HFF-Myc (cell line): ENCODE measurements at regions not wholly inside any gene's neighbourhood (a gene's known extent, or its start where the extent isn't known, plus 50 kb on each side); places are given as distances from the start of the nearest gene placed in this dataset.

Experiments used
- DNase-seq: peaks from one replicate; pipeline ENCODE4 v3.0.0-alpha.2; 2011; ENCODE audit warnings: low read depth; ENCODE audit errors: extremely low read depth
- H3K4me3 ChIP-seq: replicated peaks from 2 replicates; pipeline ENCODE4 v1.5.1; 2011; ENCODE audit warnings: low read depth, mild to moderate bottlenecking, control low read depth, low read length
- TF ChIP-seq, protein P1 (sequence below): IDR thresholded peaks from 2 replicates; pipeline ENCODE4 v1.5.1; 2012; ENCODE audit warnings: mild to moderate bottlenecking, low read depth, low read length, control low read depth; ENCODE audit errors: missing control alignments

- TF ChIP-seq, protein P1, sequence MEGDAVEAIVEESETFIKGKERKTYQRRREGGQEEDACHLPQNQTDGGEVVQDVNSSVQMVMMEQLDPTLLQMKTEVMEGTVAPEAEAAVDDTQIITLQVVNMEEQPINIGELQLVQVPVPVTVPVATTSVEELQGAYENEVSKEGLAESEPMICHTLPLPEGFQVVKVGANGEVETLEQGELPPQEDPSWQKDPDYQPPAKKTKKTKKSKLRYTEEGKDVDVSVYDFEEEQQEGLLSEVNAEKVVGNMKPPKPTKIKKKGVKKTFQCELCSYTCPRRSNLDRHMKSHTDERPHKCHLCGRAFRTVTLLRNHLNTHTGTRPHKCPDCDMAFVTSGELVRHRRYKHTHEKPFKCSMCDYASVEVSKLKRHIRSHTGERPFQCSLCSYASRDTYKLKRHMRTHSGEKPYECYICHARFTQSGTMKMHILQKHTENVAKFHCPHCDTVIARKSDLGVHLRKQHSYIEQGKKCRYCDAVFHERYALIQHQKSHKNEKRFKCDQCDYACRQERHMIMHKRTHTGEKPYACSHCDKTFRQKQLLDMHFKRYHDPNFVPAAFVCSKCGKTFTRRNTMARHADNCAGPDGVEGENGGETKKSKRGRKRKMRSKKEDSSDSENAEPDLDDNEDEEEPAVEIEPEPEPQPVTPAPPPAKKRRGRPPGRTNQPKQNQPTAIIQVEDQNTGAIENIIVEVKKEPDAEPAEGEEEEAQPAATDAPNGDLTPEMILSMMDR, result no peak
- no peak overlapping the region for H3K4me3 ChIP-seq
- no peak for DNase-seq
Observed at GRCh38 chr7:156026076-156026600, 213.9 kb upstream of the SHH start.

DNA sequence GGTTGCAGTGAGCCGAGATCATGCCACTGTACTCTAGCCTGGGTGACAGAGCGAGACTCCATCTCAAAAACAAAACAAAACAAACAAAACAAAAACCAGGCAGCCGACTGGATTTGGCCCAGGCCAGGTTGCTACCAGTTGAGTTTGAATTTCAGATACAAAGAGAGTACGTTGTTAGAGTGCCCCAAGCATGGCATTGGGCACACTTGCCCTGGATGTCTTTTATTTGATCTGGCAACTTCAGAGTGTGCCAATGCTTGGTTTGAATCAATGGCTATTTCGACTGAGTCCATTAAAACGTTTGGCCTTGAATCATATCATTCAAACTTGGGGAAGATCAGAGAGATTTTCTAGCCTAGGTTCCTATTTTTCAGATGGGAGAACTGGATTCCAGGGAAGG lies 213.4 kb upstream of the SHH start:
- DNase-seq, result no peak
- no peak overlapping the region for H3K4me3 ChIP-seq
- TF ChIP-seq, protein P1, result no peak

DNA sequence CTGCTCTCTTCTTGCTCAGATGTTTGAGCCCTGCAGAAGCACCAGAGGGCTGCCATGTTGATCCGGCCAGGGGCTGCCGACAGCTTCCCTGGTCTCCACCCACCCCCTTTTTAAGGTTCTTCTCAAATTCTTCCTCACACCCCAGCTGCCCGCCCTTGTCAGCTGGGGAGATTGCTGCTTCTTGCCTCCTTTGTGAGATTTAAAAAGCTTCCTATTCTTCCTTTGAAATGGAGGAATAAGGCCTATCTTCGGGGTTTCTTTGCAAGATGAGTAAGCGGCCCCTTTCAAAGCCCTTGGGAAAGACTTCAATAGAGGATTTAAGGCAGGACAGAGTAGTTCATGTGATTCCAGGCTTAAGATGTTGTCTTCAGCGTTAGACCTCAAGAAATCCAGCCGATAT lies 211.9 kb upstream of the SHH start:
- no peak for DNase-seq
- no peak overlapping the region for H3K4me3 ChIP-seq
- TF ChIP-seq, protein P1, result no peak

DNA sequence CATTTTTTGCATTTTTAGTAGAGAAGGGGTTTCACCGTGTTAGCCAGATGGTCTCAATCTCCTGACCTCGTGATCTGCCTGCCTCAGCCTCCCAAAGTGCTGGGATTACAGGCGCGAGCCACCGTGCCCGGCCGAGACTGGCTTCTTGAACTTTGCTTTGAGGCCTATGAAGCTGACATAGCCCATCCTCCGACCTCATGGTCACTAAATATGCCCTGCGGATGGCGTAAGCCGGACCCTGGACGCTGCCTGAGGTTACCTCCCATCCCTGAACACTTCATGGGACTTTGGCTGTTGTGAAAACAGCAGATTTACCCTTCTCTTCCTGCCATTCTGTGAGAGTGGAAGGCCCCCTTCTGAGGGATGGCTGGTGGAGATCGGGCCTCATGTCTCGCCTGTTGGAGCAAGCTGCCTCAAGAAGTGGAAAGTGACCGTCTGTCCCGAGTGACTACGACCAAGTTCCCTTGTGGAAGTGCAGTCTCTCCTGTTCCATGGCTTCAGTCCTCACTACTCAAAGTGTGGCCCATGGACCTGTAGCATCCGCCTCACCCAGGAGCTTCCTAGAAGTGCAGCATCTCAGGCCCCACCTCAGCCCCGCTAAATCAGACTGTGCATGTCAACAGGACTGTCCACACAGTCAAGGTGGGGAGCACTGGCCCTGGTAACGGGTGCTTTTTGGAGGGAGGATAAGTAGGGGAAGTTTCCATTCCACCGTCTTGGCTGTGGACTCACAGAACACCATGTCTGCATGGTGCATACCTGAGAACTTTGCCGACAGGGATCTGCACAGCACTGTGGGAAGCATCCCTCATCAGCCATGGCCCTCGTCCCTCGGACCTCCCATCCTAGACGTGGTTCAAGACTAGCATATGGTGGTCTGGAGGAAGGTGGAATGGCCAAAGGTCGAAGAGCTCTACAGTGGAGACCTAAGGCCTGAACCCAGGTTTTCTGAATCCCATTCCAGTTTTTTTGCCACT lies 210.5 kb upstream of the SHH start:
- H3K4me3 ChIP-seq, result no peak overlapping the region
- TF ChIP-seq, protein P1, result no peak
- DNase-seq, result no peak

- no peak for DNase-seq
- TF ChIP-seq, protein P1, result no peak
- H3K4me3 ChIP-seq, result no peak overlapping the region
Observed at GRCh38 chr7:156021471-156021870, 209.2 kb upstream of the SHH start.

GRCh38 chr7:156020566-156020965 lies 208.3 kb upstream of the SHH start:
- no peak overlapping the region for H3K4me3 ChIP-seq
- DNase-seq, result no peak
- TF ChIP-seq, protein P1, result no peak
